Loucy (cell line): ENCODE measurements at regions not wholly inside any gene's neighbourhood (a gene's known extent, or its start where the extent isn't known, plus 50 kb on each side); places are given as distances from the start of the nearest gene placed in this dataset.

ENCODE experiments used
- H2AFZ ChIP-seq: fragments of 200-600 bp; sonication (generic); 2 replicates; pipeline ENCODE4 v1.6.0; 2016; ENCODE audit warnings: antibody characterized with exemption, mild to moderate bottlenecking, low read length, moderate library complexity
- H3F3A ChIP-seq: fragments of 200-600 bp; 2 replicates; pipeline ENCODE4 v1.6.0; 2016; ENCODE audit warnings: antibody characterized with exemption, low read depth, mild to moderate bottlenecking
- H3K27me3 ChIP-seq: fragments of 200-600 bp; sonication (generic); 2 replicates; pipeline ENCODE4 v1.6.1; 2014; ENCODE audit warnings: low read length, mild to moderate bottlenecking; ENCODE audit not compliant: insufficient read depth, poor library complexity, severe bottlenecking
- H3K36me3 ChIP-seq: fragments of 200-600 bp; sonication (generic); 2 replicates; pipeline ENCODE4 v1.6.1; 2016; ENCODE audit warnings: low read length; ENCODE audit not compliant: insufficient read depth
- H3K4me1 ChIP-seq: fragments of 200-600 bp; sonication (generic); 2 replicates; pipeline ENCODE4 v1.5.1; 2014; ENCODE audit warnings: low read length, mild to moderate bottlenecking; ENCODE audit not compliant: insufficient read depth, poor library complexity, severe bottlenecking
- H3K4me2 ChIP-seq: fragments of 200-600 bp; sonication (generic); 2 replicates; pipeline ENCODE4 v1.6.0; 2014; ENCODE audit warnings: antibody characterized with exemption, low read length, low read depth, mild to moderate bottlenecking; ENCODE audit not compliant: poor library complexity, severe bottlenecking
- H3K4me3 ChIP-seq: fragments of 200-600 bp; sonication (generic); 2 replicates; pipeline ENCODE4 v1.5.1; 2014; ENCODE audit warnings: low read length, mild to moderate bottlenecking, mixed read lengths; ENCODE audit not compliant: poor library complexity, severe bottlenecking
- H3K79me2 ChIP-seq: fragments of 200-600 bp; sonication (generic); 2 replicates; pipeline ENCODE4 v1.6.1; 2014; ENCODE audit warnings: low read length; ENCODE audit not compliant: insufficient read depth
- H3K9ac ChIP-seq: fragments of 200-600 bp; sonication (generic); 2 replicates; pipeline ENCODE4 v1.6.0; 2014; ENCODE audit warnings: mild to moderate bottlenecking, low read depth, low read length, moderate library complexity; ENCODE audit not compliant: poor library complexity, severe bottlenecking
- H3K9me2 ChIP-seq: fragments of 200-600 bp; sonication (generic); replicated peaks from 2 replicates; pipeline ENCODE4 v1.6.1; 2016; ENCODE audit warnings: low read depth, low read length, mixed read lengths
- H3K9me3 ChIP-seq: fragments of 200-600 bp; sonication (generic); 2 replicates; pipeline ENCODE4 v1.6.1; 2014; ENCODE audit warnings: mild to moderate bottlenecking, antibody characterized with exemption, low read length, low read depth; ENCODE audit not compliant: insufficient read depth
- H4K20me1 ChIP-seq: fragments of 200-600 bp; sonication (generic); 2 replicates; pipeline ENCODE4 v1.6.0; 2014; ENCODE audit warnings: antibody characterized with exemption, low read length, mild to moderate bottlenecking; ENCODE audit not compliant: insufficient read depth, poor library complexity, severe bottlenecking
- EZH2phosphoT487 ChIP-seq: fragments of 200-600 bp; IDR thresholded peaks from 2 replicates; pipeline ENCODE4 v1.6.1; 2018; ENCODE audit warnings: antibody characterized with exemption, mild to moderate bottlenecking, moderate library complexity, borderline replicate concordance
- TF ChIP-seq, protein P1 (sequence below): fragments of 200-600 bp; sonication (generic); conservative IDR thresholded peaks from 2 replicates; pipeline ENCODE4 v1.5.1; 2014; ENCODE audit warnings: mild to moderate bottlenecking, antibody characterized with exemption, low read length

DNA sequence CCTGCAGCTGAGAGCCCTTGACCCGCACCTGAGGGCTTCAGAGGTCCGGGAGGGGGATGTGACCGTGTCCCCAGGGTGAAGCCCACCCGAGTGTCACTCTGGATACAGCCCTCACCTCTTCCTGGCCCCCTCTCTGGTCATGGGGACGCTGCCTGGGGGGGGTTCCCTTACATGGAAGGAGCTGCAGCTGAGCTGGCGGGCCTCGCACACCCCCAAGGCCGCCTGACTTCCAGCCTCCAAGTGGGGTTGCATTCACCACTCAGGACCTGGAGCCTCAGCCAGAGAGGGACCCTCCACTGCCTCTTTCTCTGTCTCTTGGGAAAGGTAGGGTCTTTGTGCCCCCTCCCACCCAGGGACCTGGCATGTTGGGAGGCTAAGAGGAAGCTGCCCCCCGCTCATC, 284.6 kb downstream of the SEC14L1 start:
- Histone ChIP-seq H3K4me1 (peaks cover 31% of the 10 kb centered on the region), H4K20me1 (peaks cover 69% of the 10 kb centered on the region), H3K27me3 (no peaks in the 10 kb centered on the region), H2AFZ (no peak overlapping the region), H3K9me3 (no peaks in the 10 kb centered on the region), H3K4me3 (no peak overlapping the region), H3K4me2 (no peak overlapping the region), H3F3A (no peaks in the 10 kb centered on the region), H3K79me2 (peaks cover 99% of the 10 kb centered on the region), H3K36me3 (peaks cover 34% of the 10 kb centered on the region; the same call in 1 of the 2 replicates), H3K9ac (no peak overlapping the region), H3K9me2 (no peaks in the 10 kb centered on the region)
- no peak for TF ChIP-seq EZH2phosphoT487
- TF ChIP-seq, protein P1, sequence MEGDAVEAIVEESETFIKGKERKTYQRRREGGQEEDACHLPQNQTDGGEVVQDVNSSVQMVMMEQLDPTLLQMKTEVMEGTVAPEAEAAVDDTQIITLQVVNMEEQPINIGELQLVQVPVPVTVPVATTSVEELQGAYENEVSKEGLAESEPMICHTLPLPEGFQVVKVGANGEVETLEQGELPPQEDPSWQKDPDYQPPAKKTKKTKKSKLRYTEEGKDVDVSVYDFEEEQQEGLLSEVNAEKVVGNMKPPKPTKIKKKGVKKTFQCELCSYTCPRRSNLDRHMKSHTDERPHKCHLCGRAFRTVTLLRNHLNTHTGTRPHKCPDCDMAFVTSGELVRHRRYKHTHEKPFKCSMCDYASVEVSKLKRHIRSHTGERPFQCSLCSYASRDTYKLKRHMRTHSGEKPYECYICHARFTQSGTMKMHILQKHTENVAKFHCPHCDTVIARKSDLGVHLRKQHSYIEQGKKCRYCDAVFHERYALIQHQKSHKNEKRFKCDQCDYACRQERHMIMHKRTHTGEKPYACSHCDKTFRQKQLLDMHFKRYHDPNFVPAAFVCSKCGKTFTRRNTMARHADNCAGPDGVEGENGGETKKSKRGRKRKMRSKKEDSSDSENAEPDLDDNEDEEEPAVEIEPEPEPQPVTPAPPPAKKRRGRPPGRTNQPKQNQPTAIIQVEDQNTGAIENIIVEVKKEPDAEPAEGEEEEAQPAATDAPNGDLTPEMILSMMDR, result no peak

DNA sequence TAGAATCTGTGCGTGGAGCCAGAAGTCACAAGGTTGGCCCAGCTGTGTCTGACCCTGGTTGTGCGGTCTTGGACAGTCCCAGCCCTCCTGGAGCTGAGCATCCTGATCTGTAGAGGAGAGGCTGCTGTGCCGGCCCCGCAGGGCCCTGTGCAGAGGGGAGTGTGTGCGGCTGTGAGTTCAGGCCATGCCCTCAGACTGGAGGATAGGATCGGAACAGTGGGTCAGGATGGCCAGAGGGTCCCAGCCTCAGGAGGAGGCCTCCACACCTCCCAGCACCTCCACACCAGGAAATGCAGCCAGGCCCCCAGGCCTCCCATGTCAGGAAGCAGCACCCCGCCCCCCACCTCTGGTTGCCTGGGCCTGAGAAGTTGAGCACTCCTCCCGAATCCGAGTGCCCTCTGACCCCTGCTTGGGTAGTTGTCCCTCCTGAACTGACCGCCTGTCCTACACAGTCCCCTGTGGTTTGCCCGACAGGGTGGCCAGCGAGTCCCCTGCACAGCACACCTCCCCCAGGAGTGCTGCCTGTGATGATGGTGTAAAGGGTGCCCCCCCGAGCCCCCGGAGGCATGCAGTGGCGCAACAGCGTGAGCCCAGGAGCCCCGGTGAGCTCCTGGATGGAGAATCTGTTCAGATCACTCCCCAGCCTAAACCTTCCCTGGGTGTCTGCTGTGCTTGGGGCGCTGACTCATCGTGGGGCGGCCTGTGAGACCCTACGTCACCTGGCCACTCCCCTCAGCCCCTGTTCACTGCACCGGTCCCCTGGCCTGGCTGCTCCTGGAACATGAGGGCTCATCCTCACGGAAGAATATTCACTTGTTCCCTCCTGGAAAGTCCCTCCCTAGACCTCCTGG, 285.2 kb downstream of the SEC14L1 start:
- no peak overlapping the region for H3K4me2 ChIP-seq
- no peak overlapping the region for H2AFZ ChIP-seq
- TF ChIP-seq EZH2phosphoT487, result no peak
- TF ChIP-seq, protein P1, result no peak
- no peak overlapping the region for H3K9ac ChIP-seq
- H3K27me3 ChIP-seq, result no peaks in the 10 kb centered on the region
- peaks cover 68% of the 10 kb centered on the region for H4K20me1 ChIP-seq
- peaks cover 27% of the 10 kb centered on the region for H3K4me1 ChIP-seq
- H3K4me3 ChIP-seq, result no peak overlapping the region
- peaks cover 99% of the 10 kb centered on the region for H3K79me2 ChIP-seq
- H3F3A ChIP-seq, result no peaks in the 10 kb centered on the region
- H3K9me2 ChIP-seq, result no peaks in the 10 kb centered on the region
- peaks cover 28% of the 10 kb centered on the region; the same call in 1 of the 2 replicates for H3K36me3 ChIP-seq
- no peaks in the 10 kb centered on the region for H3K9me3 ChIP-seq

DNA sequence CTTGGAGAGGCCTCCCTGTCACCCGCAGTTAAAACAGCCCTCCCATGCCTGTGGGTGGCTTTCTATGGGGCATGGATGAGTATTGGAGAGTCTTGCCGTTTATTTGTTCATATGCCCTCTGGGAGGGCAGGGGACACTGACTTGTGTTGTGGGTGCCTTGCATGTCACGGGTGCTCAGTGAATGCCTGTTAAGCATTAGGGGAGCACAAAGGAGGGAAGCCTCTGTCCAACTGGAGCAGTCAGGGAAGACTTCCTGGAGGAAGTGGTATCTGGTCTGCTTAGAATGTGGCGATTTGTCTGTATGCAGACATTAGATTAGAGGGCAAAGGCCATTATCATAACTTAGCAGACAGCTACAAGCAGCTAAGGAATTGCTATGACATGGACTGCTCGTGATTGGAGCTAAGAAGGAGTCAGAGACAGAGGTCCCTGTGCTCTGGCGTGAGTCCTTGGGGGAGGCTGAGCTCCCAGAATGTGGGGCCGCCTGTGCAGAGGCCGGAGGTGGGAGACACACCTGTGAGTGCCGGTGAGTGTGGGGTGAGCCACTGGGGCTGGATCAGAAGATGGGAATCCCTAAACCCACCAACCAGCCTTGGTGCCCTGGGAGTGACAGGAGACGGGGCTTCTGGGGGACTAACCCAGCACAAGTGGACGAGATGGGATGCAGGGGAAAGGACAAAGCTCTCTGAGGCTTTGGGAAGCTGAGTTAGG, 286.1 kb downstream of the SEC14L1 start:
- no peak overlapping the region for H3K4me3 ChIP-seq
- no peaks in the 10 kb centered on the region for H3K27me3 ChIP-seq
- no peak overlapping the region for H3K9ac ChIP-seq
- H3K79me2 ChIP-seq, result peaks cover 99% of the 10 kb centered on the region
- TF ChIP-seq, protein P1, result no peak
- no peak for TF ChIP-seq EZH2phosphoT487
- H3K36me3 ChIP-seq, result peaks cover 29% of the 10 kb centered on the region; the same call in 1 of the 2 replicates
- no peaks in the 10 kb centered on the region for H3K9me2 ChIP-seq
- H3K4me1 ChIP-seq, result peaks cover 24% of the 10 kb centered on the region
- H3K9me3 ChIP-seq, result no peaks in the 10 kb centered on the region
- H3F3A ChIP-seq, result no peaks in the 10 kb centered on the region
- H3K4me2 ChIP-seq, result no peak overlapping the region
- H2AFZ ChIP-seq, result no peak overlapping the region
- H4K20me1 ChIP-seq, result peaks cover 64% of the 10 kb centered on the region
